ENCODE measurements at regions not wholly inside any gene's neighbourhood (a gene's known extent, or its start where the extent isn't known, plus 50 kb on each side); places are given as distances from the start of the nearest gene placed in this dataset.

DNA sequence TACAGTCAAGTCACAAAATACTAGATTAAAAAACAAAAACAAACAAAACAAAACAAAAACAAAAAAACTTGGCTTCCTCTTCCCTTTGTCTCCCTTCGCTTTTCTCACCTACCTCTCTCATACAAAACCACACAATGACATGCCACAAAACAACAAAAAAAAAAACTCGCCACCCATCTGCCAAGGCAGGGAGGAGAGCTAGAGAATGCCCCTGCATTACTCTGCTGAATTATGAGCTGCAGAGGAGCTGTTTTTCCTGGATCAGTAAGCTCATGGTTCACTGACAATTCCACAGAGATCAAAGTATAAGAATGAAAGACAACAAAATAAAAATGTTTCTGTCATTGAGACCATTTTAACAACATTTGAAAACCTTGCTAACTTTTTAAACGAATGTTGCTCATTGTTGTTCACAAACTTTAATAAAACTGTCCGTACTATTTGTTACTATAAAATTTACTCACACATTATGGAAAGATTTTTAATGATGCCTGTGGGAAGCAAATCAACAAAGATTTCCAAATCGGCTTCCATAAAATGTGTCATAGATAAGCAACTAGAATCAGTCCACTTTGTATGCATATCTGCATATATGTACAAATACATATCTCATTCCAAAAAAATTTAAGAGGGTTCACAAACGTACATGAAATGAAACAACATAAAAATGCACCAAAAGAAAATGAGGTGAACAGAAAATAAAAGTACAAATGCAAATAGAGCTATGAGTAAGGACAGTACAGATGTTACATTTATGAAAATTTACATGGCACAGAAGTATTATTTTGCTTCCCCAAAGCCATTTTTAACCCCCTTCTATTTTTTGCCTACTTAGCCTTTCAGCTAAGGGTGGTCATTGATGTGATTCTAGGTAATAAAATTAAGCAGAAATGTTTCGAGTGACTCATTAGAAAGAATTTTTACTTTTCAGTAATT, 252.4 kb upstream of the FAT4 start:
- no peak for DNase-seq (ENCODE audit: low spot score)

GRCh38 chr4:125060376-125060775, 254.4 kb upstream of the FAT4 start:
- DNase-seq (ENCODE audit: low spot score): no peak

GRCh38 chr4:125049711-125050110, 265.0 kb upstream of the FAT4 start:
- no peak for DNase-seq (ENCODE audit: low spot score)

DNA sequence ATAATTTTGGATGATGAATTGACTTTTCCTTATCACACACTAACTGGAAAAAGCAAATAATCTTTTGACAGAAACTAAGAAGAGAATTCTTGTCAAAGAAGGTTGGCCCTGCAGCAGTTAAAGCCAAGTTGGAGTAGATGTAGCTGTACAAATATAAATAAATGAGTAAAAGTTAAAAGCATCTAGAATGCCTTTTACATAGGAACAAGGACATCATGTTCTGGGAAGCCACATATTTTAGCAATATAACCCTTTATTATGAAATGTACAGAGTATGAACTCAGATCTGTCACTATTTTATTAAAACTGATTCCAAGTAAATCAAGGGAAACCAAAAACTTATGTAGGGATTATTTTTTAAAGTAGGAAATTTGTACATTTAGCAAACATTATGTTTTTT, 269.4 kb upstream of the FAT4 start:
- DNase-seq (ENCODE audit: low spot score): no peak

DNA sequence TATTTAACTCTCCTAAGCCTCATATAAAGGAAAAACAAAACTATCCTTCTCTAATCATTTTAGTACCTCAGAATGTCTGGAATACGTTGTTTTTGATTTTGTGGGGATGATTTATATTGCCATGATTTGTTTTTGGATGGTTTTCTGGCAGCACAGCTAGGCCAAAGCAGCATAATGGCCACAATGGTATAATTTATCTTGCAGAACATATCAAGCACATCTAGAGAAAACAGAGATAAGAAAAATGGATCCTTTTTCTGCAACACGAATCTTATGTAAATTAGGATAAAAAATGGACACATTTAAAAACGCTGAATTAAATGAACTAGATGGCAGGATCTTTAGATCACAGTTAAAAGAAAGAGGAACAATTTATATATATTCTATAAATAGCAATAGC, 269.9 kb upstream of the FAT4 start:
- DNase-seq (ENCODE audit: low spot score): no peak

DNA sequence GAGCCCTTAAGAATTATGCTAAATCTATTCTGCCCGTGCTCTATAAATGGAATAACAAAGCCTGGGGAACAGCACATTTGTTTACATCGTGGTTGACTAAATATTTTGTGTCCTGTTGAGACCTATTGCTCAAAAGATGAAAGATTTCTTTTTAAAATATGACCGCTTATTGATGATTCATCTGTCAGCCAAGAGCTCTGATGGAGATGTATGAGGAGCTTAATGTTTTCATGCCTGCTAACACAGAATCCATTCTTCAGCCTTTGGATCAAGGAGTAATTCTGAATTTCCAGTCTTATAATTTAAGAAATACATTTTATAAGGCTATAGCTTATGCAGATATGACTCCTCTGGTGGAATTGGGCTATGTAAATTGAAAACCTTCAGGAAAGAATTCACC, 271.3 kb upstream of the FAT4 start:
- DNase-seq (ENCODE audit: low spot score): no peak

DNA sequence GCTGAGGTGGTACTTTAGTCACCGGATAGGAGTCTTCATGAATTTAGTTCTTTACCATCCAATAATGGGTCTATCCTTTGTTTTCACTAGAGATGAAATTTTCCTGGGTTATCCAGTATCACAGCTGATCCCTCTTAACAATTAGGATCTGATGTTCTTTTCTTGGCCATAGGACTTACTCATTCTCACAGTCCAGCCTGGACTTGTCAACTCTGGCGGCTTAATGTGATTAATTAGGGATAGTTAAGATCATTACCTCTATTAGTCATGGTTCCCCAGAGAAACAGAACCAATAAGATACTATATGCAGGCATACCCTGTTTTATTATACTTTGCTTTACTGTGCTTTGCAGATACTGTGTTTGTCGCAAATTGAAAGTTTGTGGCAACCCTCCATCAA, 272.7 kb upstream of the FAT4 start:
- DNase-seq (ENCODE audit: low spot score): no peak

DNA sequence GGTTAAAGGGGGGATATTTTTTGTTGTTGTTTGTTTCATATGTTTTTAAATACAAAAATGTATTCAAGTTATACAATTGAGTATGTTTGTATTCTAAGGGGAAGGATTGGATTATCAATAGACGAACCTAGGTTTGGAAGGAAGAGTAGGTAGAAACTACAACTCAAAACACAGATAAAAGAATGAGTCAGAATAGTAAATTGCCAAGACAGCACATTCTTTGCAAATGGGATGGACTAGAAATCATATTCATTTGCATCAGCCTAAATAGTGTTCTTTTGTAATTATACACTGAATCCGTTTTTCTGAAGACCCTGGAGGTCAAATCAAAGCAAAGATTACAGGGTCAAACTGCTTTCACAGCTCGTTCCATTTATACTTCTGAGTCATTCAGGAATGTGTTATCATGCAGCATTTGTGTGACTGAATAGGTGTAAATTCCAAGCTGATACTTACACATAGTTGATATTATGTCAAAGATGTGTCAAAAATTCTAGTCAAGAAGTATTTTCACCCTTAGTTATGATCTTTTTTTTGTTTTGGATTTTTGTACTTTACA, 273.3 kb upstream of the FAT4 start:
- no peak for DNase-seq (ENCODE audit: low spot score)

DNA sequence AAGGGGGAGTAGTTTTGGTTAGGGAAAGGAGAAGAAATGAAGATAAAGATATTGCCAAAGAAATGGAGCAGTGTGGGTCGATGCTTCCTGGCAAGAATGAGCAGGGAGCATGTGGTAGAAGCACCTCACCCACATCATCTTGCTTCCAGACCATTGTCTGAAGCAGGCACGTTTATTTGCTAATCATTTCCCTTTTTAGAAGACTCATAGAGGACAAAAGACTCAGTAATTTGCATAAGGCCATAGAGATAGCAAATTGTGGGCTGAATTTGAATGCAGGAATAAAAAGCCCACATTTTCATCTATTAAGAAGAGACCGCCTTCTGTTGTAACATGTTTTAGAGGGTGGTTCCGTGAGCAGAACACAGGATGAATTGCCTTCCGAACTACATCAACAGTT, 275.2 kb upstream of the FAT4 start:
- DNase-seq (ENCODE audit: low spot score): no peak

DNA sequence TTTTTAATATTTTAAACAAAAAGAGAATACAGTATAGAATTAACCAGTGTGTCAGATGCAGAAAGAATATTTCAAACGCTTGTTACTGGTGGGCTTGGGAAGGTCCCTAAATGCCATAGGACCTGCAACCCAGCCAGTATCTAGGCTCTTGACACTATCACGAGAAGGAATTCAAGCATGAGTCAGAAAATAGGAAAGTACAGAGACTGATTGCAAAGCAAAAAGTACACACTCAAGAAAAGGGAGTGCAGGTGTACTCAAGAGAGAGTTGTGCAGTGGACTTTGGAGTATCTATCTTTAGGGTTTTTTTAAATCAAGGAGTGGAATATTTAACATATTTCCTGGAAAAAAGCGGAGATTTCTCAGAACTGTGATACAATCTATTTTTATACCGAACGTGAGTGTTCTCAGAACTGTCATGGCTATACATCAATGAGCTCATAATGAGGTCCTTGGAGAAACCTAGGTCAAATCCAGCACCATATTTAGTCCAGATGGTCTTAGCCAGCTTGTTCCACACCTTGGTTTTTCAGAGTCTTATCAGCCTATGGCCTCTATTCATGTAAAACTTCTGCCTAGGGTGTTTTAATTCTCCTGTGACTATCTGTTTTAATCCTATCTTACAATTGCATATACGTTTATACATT, 291.8 kb upstream of the FAT4 start:
- DNase-seq (ENCODE audit: low spot score): no peak

DNA sequence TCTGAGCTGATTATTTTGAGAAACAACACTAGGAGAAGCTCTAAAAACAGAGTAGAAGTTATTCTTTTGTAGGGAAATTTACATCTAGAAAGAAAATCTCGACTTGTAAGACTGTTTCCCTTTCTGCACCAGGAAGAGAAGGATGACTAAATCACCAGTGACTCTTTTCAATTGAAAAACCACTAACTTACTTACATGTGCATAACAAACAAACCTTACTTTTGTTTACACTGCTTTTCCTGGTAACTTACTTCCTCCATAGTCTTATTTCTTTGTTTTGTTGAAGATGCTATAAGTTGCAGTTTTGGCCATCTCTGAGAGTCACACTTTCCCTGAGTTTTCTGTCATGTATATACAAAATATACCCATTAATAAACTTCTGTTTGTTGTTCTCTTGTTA, 293.6 kb upstream of the FAT4 start:
- DNase-seq (ENCODE audit: low spot score): no peak

GRCh38 chr4:125020089-125021034, 294.4 kb upstream of the FAT4 start:
- no peak for DNase-seq (ENCODE audit: low spot score)

- DNase-seq (ENCODE audit: low spot score): no peak
Measured at GRCh38 chr4:125016892-125017299, 297.9 kb upstream of the FAT4 start.

DNA sequence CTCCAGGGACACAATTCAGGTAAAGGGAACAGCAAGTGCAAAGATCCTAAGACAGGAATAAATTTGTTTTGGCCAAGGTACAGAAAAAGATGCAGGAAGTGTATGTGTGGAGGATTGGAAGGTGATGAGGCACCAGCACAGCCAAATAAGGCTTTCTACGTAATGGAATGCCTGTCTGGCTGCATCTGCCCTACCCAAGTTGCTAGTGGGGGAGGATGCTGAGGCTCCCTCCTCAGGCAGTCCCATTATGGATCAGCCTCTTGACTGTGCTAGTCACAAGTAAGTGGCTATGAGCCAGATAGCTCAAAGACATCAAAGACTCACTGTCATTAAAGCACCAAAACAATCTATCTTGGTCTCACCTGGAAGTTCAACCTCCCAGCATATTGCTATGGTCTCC, 300.9 kb upstream of the FAT4 start:
- no peak for DNase-seq (ENCODE audit: low spot score)

GRCh38 chr4:125011646-125012045, 299.1 kb upstream of the ANKRD50 start:
- no peak for DNase-seq (ENCODE audit: low spot score)

- no peak for DNase-seq (ENCODE audit: low spot score)
Measured at GRCh38 chr4:125010796-125011503, 298.4 kb upstream of the ANKRD50 start.

GRCh38 chr4:125008676-125009075, 296.1 kb upstream of the ANKRD50 start:
- no peak for DNase-seq (ENCODE audit: low spot score)

- no peak for DNase-seq (ENCODE audit: low spot score)
Measured at GRCh38 chr4:125004676-125005075, 292.1 kb upstream of the ANKRD50 start.

GRCh38 chr4:125003840-125004239, 291.3 kb upstream of the ANKRD50 start:
- no peak for DNase-seq (ENCODE audit: low spot score)

- no peak for DNase-seq (ENCODE audit: low spot score)
Measured at GRCh38 chr4:124997991-124998390, 285.5 kb upstream of the ANKRD50 start.

DNA sequence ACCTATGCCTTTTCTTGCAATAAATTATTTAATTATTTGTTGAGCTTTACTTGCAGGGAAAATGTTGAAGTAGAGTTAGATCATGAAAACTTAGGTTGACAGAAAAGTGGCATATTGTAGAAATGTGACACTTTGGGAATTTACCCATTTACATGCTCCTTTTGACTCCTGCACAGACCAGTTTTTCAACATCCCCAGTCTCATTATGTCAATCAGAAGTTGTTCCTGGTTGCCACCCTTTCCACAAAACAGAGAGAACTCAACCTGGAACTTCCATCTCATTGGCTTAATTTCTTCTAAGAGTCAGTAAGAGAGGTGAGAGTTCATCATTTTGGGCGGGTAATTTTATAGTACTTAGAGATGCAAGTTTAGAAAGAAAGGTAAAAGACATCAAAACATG, 284.6 kb upstream of the ANKRD50 start:
- no peak for DNase-seq (ENCODE audit: low spot score)
